ENCODE measurements at regions not wholly inside any gene's neighbourhood (a gene's known extent, or its start where the extent isn't known, plus 50 kb on each side); places are given as distances from the start of the nearest gene placed in this dataset.
A peak's percentile ranks its signal among the peaks of the same experiment; 100 is the strongest.

DNA sequence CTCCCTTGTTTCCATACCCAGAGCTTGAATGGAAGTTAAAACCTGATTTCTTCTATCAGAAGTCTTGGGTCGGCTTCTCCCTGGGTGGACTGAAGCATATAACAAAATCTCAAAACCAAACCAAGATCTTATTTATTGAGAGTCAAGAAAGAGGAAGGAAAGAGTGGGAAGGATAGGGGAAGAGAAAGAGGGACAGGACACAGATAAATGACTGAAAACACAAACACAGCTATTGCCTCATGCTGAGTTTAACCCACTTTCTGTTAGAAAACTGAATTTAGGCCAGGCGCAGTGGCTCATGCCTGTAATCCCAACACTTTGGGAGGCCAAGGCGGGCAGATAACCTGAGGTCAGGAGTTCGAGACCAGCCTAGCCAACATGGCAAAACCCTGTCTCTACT lies 92.9 kb downstream of the PALM2AKAP2 start:
- in situ Hi-C loops (cut with HindIII; ENCODE audit: low sequenced_read_pairs), result no loop called here
- DNase-seq (ENCODE audit: low read depth), result no peak
- H3K4me3 ChIP-seq (ENCODE audit: low read depth, low read length), result no peak overlapping the region
- TF ChIP-seq, protein P1, sequence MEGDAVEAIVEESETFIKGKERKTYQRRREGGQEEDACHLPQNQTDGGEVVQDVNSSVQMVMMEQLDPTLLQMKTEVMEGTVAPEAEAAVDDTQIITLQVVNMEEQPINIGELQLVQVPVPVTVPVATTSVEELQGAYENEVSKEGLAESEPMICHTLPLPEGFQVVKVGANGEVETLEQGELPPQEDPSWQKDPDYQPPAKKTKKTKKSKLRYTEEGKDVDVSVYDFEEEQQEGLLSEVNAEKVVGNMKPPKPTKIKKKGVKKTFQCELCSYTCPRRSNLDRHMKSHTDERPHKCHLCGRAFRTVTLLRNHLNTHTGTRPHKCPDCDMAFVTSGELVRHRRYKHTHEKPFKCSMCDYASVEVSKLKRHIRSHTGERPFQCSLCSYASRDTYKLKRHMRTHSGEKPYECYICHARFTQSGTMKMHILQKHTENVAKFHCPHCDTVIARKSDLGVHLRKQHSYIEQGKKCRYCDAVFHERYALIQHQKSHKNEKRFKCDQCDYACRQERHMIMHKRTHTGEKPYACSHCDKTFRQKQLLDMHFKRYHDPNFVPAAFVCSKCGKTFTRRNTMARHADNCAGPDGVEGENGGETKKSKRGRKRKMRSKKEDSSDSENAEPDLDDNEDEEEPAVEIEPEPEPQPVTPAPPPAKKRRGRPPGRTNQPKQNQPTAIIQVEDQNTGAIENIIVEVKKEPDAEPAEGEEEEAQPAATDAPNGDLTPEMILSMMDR (IDR thresholded peaks at IDR 0.05; ENCODE audit: low read depth, low read length, missing control alignments), result no peak

DNA sequence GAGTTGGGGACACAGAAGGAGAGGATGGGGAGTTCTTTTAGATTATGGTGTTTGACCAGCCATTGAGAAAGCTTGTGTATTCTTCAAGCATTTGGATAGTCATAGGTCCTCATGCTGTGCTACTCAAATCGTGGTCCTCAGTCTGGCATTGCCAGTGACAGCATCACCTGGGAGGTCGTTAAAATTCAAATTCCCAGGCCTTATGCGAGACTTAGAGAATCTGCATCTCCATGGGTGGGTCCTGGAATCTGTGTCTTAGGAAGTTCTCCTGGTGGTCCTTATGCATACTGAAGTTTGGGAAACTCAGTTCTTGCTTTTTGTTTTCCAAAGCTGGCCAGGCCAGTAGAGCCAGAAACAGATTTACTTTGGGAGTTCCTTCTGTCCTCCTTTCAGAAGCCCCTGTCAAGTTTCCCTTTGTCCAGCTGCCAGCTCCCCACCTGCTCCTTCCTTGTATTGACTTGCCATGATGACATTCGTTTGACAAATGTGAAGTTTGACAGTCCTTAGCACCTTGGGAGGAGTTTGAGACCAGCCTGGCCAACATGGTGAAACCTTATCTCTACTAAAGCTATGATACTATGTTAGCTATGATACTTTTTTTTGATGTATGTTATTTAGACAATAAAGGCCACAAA lies 95.6 kb downstream of the PALM2AKAP2 start:
- H3K4me3 ChIP-seq (ENCODE audit: low read depth, low read length), result no peak overlapping the region
- DNase-seq (ENCODE audit: low read depth), result no peak
- in situ Hi-C loops (cut with HindIII; ENCODE audit: low sequenced_read_pairs), result no loop called here
- TF ChIP-seq, protein P1 (IDR thresholded peaks at IDR 0.05; ENCODE audit: low read depth, low read length, missing control alignments), result no peak

DNA sequence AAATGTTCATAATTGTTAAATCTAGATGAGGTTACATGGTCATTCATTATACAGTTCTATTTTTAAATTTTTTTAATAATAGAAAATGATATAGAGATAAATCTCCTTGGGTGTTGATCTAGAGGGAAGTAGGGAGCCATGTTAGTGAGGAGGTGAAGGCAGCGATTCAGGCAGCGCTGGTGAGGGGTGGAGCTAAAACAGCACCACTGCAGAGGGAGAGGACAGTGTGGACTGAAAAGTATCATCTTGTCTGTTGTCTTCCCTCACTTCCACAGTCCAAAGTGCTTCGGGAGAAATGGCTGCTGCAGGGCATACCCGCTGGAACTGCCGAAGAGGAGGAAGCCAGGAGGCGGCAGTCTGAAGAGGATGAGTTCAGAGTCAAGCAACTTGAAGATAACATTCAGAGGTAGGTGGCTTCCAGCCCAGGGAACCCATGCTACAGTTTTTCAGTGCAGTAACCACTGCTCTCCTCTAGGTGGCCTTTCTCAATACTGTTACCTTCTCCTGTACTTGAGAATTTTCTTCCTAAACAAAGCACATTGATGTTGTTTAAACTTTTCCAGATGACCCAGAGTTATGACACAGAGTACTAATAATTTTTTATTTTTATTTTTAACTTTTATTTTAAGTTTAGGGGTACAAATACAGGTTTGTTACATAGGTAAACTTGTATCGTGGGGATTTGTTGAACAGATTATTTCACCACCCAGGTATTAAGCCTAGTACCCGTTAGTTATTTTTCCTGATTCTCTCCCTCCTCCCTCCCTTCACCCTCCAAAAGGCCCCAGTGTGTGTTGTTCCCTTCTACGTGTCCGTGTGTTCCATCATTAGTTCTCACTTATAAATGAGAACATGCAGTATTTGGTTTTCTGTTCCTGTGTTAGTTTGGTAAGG lies 100.5 kb downstream of the PALM2AKAP2 start:
- TF ChIP-seq, protein P1 (IDR thresholded peaks at IDR 0.05; ENCODE audit: low read depth, low read length, missing control alignments), result peak; percentile 65
- H3K4me3 ChIP-seq (ENCODE audit: low read depth, low read length), result no peak overlapping the region
- in situ Hi-C loops (cut with HindIII; ENCODE audit: low sequenced_read_pairs), result no loop called here
- DNase-seq (ENCODE audit: low read depth), result no peak

- TF ChIP-seq, protein P1 (IDR thresholded peaks at IDR 0.05; ENCODE audit: low read depth, low read length, missing control alignments), result no peak
- no peak overlapping the region for H3K4me3 ChIP-seq (ENCODE audit: low read depth, low read length)
- in situ Hi-C loops (cut with HindIII; ENCODE audit: low sequenced_read_pairs), result no loop called here
- no peak for DNase-seq (ENCODE audit: low read depth)
These were observed 103.6 kb downstream of the PALM2AKAP2 start for GRCh38 chr9:109883623-109884022.

- DNase-seq (ENCODE audit: low read depth), result no peak
- in situ Hi-C loops (cut with HindIII; ENCODE audit: low sequenced_read_pairs), result no loop called here
- TF ChIP-seq, protein P1 (IDR thresholded peaks at IDR 0.05; ENCODE audit: low read depth, low read length, missing control alignments), result no peak
- no peak overlapping the region for H3K4me3 ChIP-seq (ENCODE audit: low read depth, low read length)
These were observed 106.0 kb downstream of the PALM2AKAP2 start for GRCh38 chr9:109886041-109886440.

- DNase-seq (ENCODE audit: low read depth), result no peak
- TF ChIP-seq, protein P1 (IDR thresholded peaks at IDR 0.05; ENCODE audit: low read depth, low read length, missing control alignments), result no peak
- H3K4me3 ChIP-seq (ENCODE audit: low read depth, low read length), result no peak overlapping the region
- in situ Hi-C loops (cut with HindIII; ENCODE audit: low sequenced_read_pairs), result no loop called here
These were observed 106.6 kb downstream of the PALM2AKAP2 start for GRCh38 chr9:109886617-109887016.

All from astrocyte of the cerebellum (primary cell).